GM12878 (cell line): ENCODE measurements at regions not wholly inside any gene's neighbourhood (a gene's known extent, or its start where the extent isn't known, plus 50 kb on each side); places are given as distances from the start of the nearest gene placed in this dataset.

Experiments
- ATAC-seq: fragments of 200-7000 bp; cut with Tn5 transposase; 3 replicates; pipeline ENCODE4 v1.9.1; 2020; ENCODE audit warnings: mild to moderate bottlenecking, moderate library complexity
- BruUV-seq: library from RNA; stranded (reverse); fragments of 400-500 nt; replicated peaks from 2 replicates; lab custom pipeline; 2021; lab: Mats Ljungman, UMichigan
- CTCF ChIA-PET: fragments of 300-600 bp; sonication (Branson Sonifier 250); formaldehyde crosslinking; extraction: SDS; loops from one replicate; lab custom pipeline; 2021; ENCODE audit warnings: inconsistent platforms; lab: Yijun Ruan, JAX
- POLR2A ChIA-PET: fragments of 350-600 bp; formaldehyde crosslinking; extraction: SDS; loops from one replicate; lab custom pipeline; 2021; ENCODE audit warnings: inconsistent platforms; lab: Charles Lee
- RAD21 ChIA-PET: fragments of 300-600 bp; sonication (Branson Sonifier 250); formaldehyde crosslinking; loops from one replicate; lab custom pipeline; 2023; ENCODE audit warnings: antibody characterized with exemption; ENCODE audit not compliant: unreplicated experiment; lab: Charles Lee
- SMC1A ChIA-PET: fragments of 300-600 bp; sonication (Branson Sonifier 250); formaldehyde crosslinking; loops from one replicate; lab custom pipeline; 2023; ENCODE audit not compliant: unreplicated experiment, uncharacterized antibody; lab: Charles Lee
- DNase-seq: peaks from one replicate; pipeline ENCODE4 v3.0.0-alpha.2; 2011; ENCODE audit warnings: low read depth, low spot score
- FAIRE-seq: peaks from 3 replicates; lab custom pipeline; 2011; peaks lifted over from hg19 to GRCh38; lab: Jason Lieb, UNC
- H2AFZ ChIP-seq: 2 replicates; pipeline ENCODE4 v1.6.0; 2011; ENCODE audit warnings: low read depth, low read length, control low read depth; ENCODE audit not compliant: control insufficient read depth
- H3K27ac ChIP-seq: 2 replicates; pipeline ENCODE4 v1.5.1; 2011; ENCODE audit warnings: control low read depth; ENCODE audit not compliant: control insufficient read depth, insufficient read depth
- H3K27me3 ChIP-seq, 2 experiments: replicated peaks in 1 of 2; 2 replicates each; pipeline versions ENCODE4 v1.6.0 to v1.6.1; 2011; ENCODE audit warnings: low read length in 1 of 2; ENCODE audit not compliant: control insufficient read depth in 2 of 2, insufficient read depth in 2 of 2
- H3K36me3 ChIP-seq, 2 experiments: 2 replicates each; pipeline ENCODE4 v1.5.1; 2011; ENCODE audit warnings: low read length in 1 of 2; ENCODE audit not compliant: control insufficient read depth in 2 of 2, insufficient read depth in 2 of 2
- H3K4me1 ChIP-seq: 2 replicates; pipeline ENCODE4 v1.6.1; 2011; ENCODE audit warnings: mild to moderate bottlenecking, low read length, moderate library complexity, mixed read lengths; ENCODE audit not compliant: control insufficient read depth, insufficient read depth
- H3K4me2 ChIP-seq: 2 replicates; pipeline ENCODE4 v1.6.0; 2011; ENCODE audit warnings: control low read depth; ENCODE audit not compliant: control insufficient read depth, insufficient read depth
- H3K4me3 ChIP-seq: fragments of 200-600 bp; sonication (generic); 2 replicates; pipeline ENCODE4 v1.5.1; 2016
- H3K79me2 ChIP-seq: 2 replicates; pipeline ENCODE4 v1.6.0; 2011; ENCODE audit warnings: low read length; ENCODE audit not compliant: control insufficient read depth, insufficient read depth
- H3K9ac ChIP-seq: 2 replicates; pipeline ENCODE4 v1.8.0; 2011; ENCODE audit warnings: low read length, control low read depth, mixed read lengths; ENCODE audit not compliant: control insufficient read depth, insufficient read depth
- H3K9me3 ChIP-seq: replicated peaks from 3 replicates; pipeline ENCODE4 v1.5.1; 2011; ENCODE audit warnings: mild to moderate bottlenecking, low read length; ENCODE audit not compliant: control insufficient read depth, insufficient read depth
- H4K20me1 ChIP-seq: 2 replicates; pipeline ENCODE4 v1.6.0; 2011; ENCODE audit not compliant: control insufficient read depth, insufficient read depth
- EED ChIP-seq: sonication (generic); IDR thresholded peaks from 2 replicates; pipeline ENCODE4 v1.6.1; 2016; ENCODE audit warnings: antibody characterized with exemption, low read depth
- EGR1 ChIP-seq, 2 experiments: IDR thresholded peaks; 1 replicate in 1 of 2; 2 replicates in 1 of 2; pipeline ENCODE4 v1.6.1; 2011 to 2012; ENCODE audit warnings: low read depth in 2 of 2, low read length in 2 of 2, borderline replicate concordance in 1 of 2, mild to moderate bottlenecking in 1 of 2, moderate library complexity in 1 of 2
- FOS ChIP-seq: IDR thresholded peaks from 3 replicates; pipeline ENCODE4 v1.6.1; 2011; ENCODE audit warnings: borderline replicate concordance; ENCODE audit not compliant: insufficient read length; ENCODE audit errors: extremely low read depth
- FOXK2 ChIP-seq: fragments of 450-650 bp; IDR thresholded peaks from 2 replicates; pipeline ENCODE4 v1.6.1; 2017; ENCODE audit warnings: mild to moderate bottlenecking, moderate library complexity
- GABPA ChIP-seq: IDR thresholded peaks from 2 replicates; pipeline ENCODE4 v1.6.1; 2014; ENCODE audit warnings: antibody characterized with exemption, low read depth, mild to moderate bottlenecking, inconsistent platforms
- MXI1 ChIP-seq: fragments of 150-350 bp; IDR thresholded peaks from 2 replicates; pipeline ENCODE4 v1.6.1; 2011; ENCODE audit warnings: low read depth, mild to moderate bottlenecking, inconsistent platforms, low read length, improper control_type of control experiment
- MYB ChIP-seq: fragments of 150-350 bp; IDR thresholded peaks from 2 replicates; pipeline ENCODE4 v1.6.1; 2014; ENCODE audit warnings: mild to moderate bottlenecking, low read depth, low read length, borderline replicate concordance
- NFIC ChIP-seq: IDR thresholded peaks from 2 replicates; pipeline ENCODE4 v1.6.1; 2012; ENCODE audit warnings: low read depth, mild to moderate bottlenecking, inconsistent platforms, low read length, moderate library complexity
- RELA ChIP-seq: fragments of 450-650 bp; IDR thresholded peaks from 2 replicates; pipeline ENCODE4 v1.8.0; 2014; ENCODE audit warnings: borderline replicate concordance; ENCODE audit not compliant: partially characterized antibody
- TARDBP ChIP-seq: IDR thresholded peaks from 2 replicates; pipeline ENCODE4 v1.6.1; 2016; ENCODE audit warnings: borderline replicate concordance
- ZNF207 ChIP-seq: fragments of 450-650 bp; IDR thresholded peaks from 2 replicates; pipeline ENCODE4 v1.6.1; 2014; ENCODE audit warnings: antibody characterized with exemption, mild to moderate bottlenecking, borderline replicate concordance
- ZNF592 ChIP-seq: fragments of 450-650 bp; IDR thresholded peaks from 2 replicates; pipeline ENCODE4 v1.6.1; 2017; ENCODE audit warnings: mild to moderate bottlenecking, moderate library complexity
- WGBS: methylation state at CpG from one replicate; pipeline ENCODE4 v1.1.6; 2016; ENCODE audit warnings: low lambda C conversion rate; ENCODE audit not compliant: insufficient replicate concordance, insufficient coverage; ENCODE audit errors: missing lambda C conversion rate; 5-methylcytosine and 5-hydroxymethylcytosine counted together
- in situ Hi-C: fragments of 300-500 bp; cut with MboI; formaldehyde crosslinking; loops from 9 replicates; pipeline ENCODE4 v1.14.3; 2018; ENCODE audit warnings: mixed read lengths
- intact Hi-C: fragments of 100-400 bp; cut with micrococcal nuclease; formaldehyde crosslinking; loops from one replicate; pipeline ENCODE4 v1.14.2; 2022; ENCODE audit not compliant: unreplicated experiment
- TF ChIP-seq, protein P1 (sequence below): IDR thresholded peaks from 2 replicates; pipeline ENCODE4 v1.6.1; 2012; ENCODE audit warnings: improper control_type of control experiment, low read depth, low read length; ENCODE audit not compliant: insufficient replicate concordance

GRCh38 chr1:80925130-80925805 is 875.5 kb upstream of the ADGRL2 start:
- no peak overlapping the region for H2AFZ ChIP-seq
- no peaks in the 10 kb centered on the region for H3K79me2 ChIP-seq
- no peaks in the 10 kb centered on the region for H3K9me3 ChIP-seq
- no peaks in the 10 kb centered on the region for H3K27me3 ChIP-seq
- POLR2A ChIA-PET, result no interaction called here
- no TSS peak for BruUV-seq
- no peaks in the 10 kb centered on the region for H3K36me3 ChIP-seq
- FAIRE-seq (no peak), DNase-seq (no peak), ATAC-seq (no peak)
- RAD21 ChIA-PET, result no interaction called here
- H3K9ac ChIP-seq, result no peak overlapping the region
- in situ Hi-C loops (no loop called here), intact Hi-C loops (no loop called here)
- H3K4me2 ChIP-seq, result no peak overlapping the region
- SMC1A ChIA-PET, result no interaction called here
- no peak overlapping the region for H3K27ac ChIP-seq
- H4K20me1 ChIP-seq, result no peaks in the 10 kb centered on the region
- no peaks in the 10 kb centered on the region for H3K4me1 ChIP-seq
- TF ChIP-seq FOS, result no peak
- no peak for TF ChIP-seq GABPA
- TF ChIP-seq EED, result no peak
- TF ChIP-seq ZNF592, result no peak
- TF ChIP-seq EGR1 (IDR thresholded peaks at IDR 0.05; ENCODE audit: borderline replicate concordance in 1 of 2, low read depth in 2 of 2, low read length in 2 of 2), result no peak
- no peak for TF ChIP-seq RELA
- TF ChIP-seq, protein P1, sequence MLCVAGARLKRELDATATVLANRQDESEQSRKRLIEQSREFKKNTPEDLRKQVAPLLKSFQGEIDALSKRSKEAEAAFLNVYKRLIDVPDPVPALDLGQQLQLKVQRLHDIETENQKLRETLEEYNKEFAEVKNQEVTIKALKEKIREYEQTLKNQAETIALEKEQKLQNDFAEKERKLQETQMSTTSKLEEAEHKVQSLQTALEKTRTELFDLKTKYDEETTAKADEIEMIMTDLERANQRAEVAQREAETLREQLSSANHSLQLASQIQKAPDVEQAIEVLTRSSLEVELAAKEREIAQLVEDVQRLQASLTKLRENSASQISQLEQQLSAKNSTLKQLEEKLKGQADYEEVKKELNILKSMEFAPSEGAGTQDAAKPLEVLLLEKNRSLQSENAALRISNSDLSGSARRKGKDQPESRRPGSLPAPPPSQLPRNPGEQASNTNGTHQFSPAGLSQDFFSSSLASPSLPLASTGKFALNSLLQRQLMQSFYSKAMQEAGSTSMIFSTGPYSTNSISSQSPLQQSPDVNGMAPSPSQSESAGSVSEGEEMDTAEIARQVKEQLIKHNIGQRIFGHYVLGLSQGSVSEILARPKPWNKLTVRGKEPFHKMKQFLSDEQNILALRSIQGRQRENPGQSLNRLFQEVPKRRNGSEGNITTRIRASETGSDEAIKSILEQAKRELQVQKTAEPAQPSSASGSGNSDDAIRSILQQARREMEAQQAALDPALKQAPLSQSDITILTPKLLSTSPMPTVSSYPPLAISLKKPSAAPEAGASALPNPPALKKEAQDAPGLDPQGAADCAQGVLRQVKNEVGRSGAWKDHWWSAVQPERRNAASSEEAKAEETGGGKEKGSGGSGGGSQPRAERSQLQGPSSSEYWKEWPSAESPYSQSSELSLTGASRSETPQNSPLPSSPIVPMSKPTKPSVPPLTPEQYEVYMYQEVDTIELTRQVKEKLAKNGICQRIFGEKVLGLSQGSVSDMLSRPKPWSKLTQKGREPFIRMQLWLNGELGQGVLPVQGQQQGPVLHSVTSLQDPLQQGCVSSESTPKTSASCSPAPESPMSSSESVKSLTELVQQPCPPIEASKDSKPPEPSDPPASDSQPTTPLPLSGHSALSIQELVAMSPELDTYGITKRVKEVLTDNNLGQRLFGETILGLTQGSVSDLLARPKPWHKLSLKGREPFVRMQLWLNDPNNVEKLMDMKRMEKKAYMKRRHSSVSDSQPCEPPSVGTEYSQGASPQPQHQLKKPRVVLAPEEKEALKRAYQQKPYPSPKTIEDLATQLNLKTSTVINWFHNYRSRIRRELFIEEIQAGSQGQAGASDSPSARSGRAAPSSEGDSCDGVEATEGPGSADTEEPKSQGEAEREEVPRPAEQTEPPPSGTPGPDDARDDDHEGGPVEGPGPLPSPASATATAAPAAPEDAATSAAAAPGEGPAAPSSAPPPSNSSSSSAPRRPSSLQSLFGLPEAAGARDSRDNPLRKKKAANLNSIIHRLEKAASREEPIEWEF, result no peak
- no peak for TF ChIP-seq MXI1
- no peak for TF ChIP-seq ZNF207
- no peak for TF ChIP-seq FOXK2
- no peak for TF ChIP-seq MYB
- TF ChIP-seq NFIC, result no peak
- no peak for TF ChIP-seq TARDBP
- H3K4me3 ChIP-seq, result no peak overlapping the region
- 17% methylated on average over 3 of the region's 3 CpGs for WGBS
- CTCF ChIA-PET, result no interaction called here
